ENCODE measurements at regions not wholly inside any gene's neighbourhood (a gene's known extent, or its start where the extent isn't known, plus 50 kb on each side); places are given as distances from the start of the nearest gene placed in this dataset.

DNA sequence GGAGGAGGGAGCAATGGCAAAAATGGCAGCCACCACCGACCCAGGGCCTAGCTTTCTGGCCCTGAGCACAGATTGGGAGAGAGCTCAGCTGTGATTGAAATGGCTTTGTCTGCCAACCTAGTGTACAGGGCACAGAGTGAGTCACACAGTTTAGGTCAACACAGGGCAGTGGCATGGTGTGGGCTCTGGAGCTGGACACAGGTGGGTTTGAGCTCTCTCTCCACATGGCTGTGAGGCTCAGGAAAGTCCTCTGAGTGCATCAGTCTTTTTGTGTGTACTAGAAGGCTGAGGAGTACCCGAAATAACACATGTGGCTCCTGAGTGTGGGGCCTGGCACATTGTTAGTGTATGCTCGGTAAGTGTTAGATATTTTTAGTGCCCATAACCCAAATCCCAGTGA, 60.2 kb upstream of the LOXL4 start:
- TF ChIP-seq, protein P1, sequence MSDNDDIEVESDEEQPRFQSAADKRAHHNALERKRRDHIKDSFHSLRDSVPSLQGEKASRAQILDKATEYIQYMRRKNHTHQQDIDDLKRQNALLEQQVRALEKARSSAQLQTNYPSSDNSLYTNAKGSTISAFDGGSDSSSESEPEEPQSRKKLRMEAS (IDR thresholded peaks at IDR 0.05) = no peak
- TF ChIP-seq, protein P2, sequence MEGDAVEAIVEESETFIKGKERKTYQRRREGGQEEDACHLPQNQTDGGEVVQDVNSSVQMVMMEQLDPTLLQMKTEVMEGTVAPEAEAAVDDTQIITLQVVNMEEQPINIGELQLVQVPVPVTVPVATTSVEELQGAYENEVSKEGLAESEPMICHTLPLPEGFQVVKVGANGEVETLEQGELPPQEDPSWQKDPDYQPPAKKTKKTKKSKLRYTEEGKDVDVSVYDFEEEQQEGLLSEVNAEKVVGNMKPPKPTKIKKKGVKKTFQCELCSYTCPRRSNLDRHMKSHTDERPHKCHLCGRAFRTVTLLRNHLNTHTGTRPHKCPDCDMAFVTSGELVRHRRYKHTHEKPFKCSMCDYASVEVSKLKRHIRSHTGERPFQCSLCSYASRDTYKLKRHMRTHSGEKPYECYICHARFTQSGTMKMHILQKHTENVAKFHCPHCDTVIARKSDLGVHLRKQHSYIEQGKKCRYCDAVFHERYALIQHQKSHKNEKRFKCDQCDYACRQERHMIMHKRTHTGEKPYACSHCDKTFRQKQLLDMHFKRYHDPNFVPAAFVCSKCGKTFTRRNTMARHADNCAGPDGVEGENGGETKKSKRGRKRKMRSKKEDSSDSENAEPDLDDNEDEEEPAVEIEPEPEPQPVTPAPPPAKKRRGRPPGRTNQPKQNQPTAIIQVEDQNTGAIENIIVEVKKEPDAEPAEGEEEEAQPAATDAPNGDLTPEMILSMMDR (IDR thresholded peaks at IDR 0.05; ENCODE audit: control extremely low read depth in 1 of 3, insufficient read depth in 1 of 3, low read depth in 1 of 3, low read length in 3 of 3) = no peak
- no peak for TF ChIP-seq TBP (IDR thresholded peaks at IDR 0.05; ENCODE audit: low read depth, low read length)

All from H1 (cell line).